ENCODE measurements at regions not wholly inside any gene's neighbourhood (a gene's known extent, or its start where the extent isn't known, plus 50 kb on each side); places are given as distances from the start of the nearest gene placed in this dataset.
"Not testable (repeated sequence)": the region's sequence is repeated elsewhere in the genome, so short reads cannot be mapped to it uniquely, and the experiment has no call there.

GRCh38 chr9:65409471-65409980 is 124.5 kb upstream of the FOXD4L5 start:
- H3K9me2 ChIP-seq (ENCODE audit: insufficient read depth) = no peaks in the 10 kb centered on the region
- H2AFZ ChIP-seq = no peak overlapping the region
- no peaks in the 10 kb centered on the region for H3K27me3 ChIP-seq (ENCODE audit: insufficient read depth)
- no peaks in the 10 kb centered on the region for H3K4me1 ChIP-seq (ENCODE audit: insufficient read depth)
- H3F3A ChIP-seq (replicated peaks; ENCODE audit: low read depth) = no peaks in the 10 kb centered on the region
- no peak for ATAC-seq
- no peaks in the 10 kb centered on the region for H4K20me1 ChIP-seq (replicated peaks; ENCODE audit: insufficient read depth)
- H3K4me3 Mint-ChIP-seq = no peak overlapping the region
- H3K27me3 Mint-ChIP-seq (ENCODE audit: insufficient read depth, low read depth, poor library complexity) = peaks cover 6% of the 10 kb centered on the region
- H3K27ac Mint-ChIP-seq = no peak overlapping the region
- H3K36me3 Mint-ChIP-seq (ENCODE audit: low read depth) = peaks cover 44% of the 10 kb centered on the region
- H3K4me3 ChIP-seq = no peak overlapping the region
- H3K79me2 ChIP-seq (replicated peaks; ENCODE audit: insufficient read depth) = no peaks in the 10 kb centered on the region
- no peaks in the 10 kb centered on the region for H3K36me3 ChIP-seq (ENCODE audit: insufficient read depth)
- peaks cover 94% of the 10 kb centered on the region for H3K9me3 Mint-ChIP-seq
- no peaks in the 10 kb centered on the region for H3K4me1 Mint-ChIP-seq
- no peak overlapping the region for H3K4me2 ChIP-seq
- DNase-seq (ENCODE audit: low spot score) = no peak
- H3K27ac ChIP-seq (ENCODE audit: low read depth) = no peak overlapping the region
- TF ChIP-seq ETS1 (IDR thresholded peaks at IDR 0.05) (no peak), NANOG (IDR thresholded peaks at IDR 0.05; ENCODE audit: borderline replicate concordance) (no peak), STAT1 (IDR thresholded peaks at IDR 0.05; ENCODE audit: unreplicated experiment) (no peak)

GRCh38 chr9:65408806-65409205 is 123.8 kb upstream of the FOXD4L5 start:
- H3K27ac Mint-ChIP-seq; ATAC-seq; DNase-seq (ENCODE audit: low spot score); H3K4me1 Mint-ChIP-seq; H3K79me2 ChIP-seq (replicated peaks; ENCODE audit: insufficient read depth); H3K27me3 Mint-ChIP-seq (ENCODE audit: insufficient read depth, low read depth, poor library complexity); H2AFZ ChIP-seq; H3K27me3 ChIP-seq (ENCODE audit: insufficient read depth); H4K20me1 ChIP-seq (replicated peaks; ENCODE audit: insufficient read depth); H3K4me3 ChIP-seq; H3K4me2 ChIP-seq; H3K4me3 Mint-ChIP-seq; H3K9me2 ChIP-seq (ENCODE audit: insufficient read depth); H3K36me3 ChIP-seq (ENCODE audit: insufficient read depth); H3F3A ChIP-seq (replicated peaks; ENCODE audit: low read depth); H3K4me1 ChIP-seq (ENCODE audit: insufficient read depth); H3K27ac ChIP-seq (ENCODE audit: low read depth): not testable (repeated sequence)
- peaks cover 93% of the 10 kb centered on the region for H3K9me3 Mint-ChIP-seq
- peaks cover 39% of the 10 kb centered on the region for H3K36me3 Mint-ChIP-seq (ENCODE audit: low read depth)

DNA sequence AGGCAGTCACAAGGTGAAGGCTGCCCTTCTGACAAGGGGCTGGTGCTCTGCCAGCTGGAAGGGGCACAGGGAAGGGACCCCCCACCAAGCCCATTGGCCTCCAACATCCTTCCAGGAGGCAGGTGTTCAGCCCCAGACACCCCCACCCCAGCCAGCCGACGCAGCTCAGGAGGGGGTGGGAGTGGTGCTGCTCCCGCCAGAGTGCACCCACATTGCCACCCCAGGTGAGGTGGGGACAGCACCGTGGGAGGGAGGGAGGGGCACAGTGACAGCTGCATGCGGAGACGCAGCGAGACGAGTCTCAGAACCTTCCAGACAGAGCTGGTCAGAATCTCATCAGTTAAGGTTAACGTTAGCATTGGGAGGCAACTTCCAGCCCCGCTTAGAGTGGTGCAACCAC is 121.6 kb upstream of the FOXD4L5 start:
- H3K9me2 ChIP-seq (ENCODE audit: insufficient read depth); H3K36me3 ChIP-seq (ENCODE audit: insufficient read depth); H3K27ac ChIP-seq (ENCODE audit: low read depth); ATAC-seq; H3K27me3 Mint-ChIP-seq (ENCODE audit: insufficient read depth, low read depth, poor library complexity); H3K4me2 ChIP-seq; H3K27ac Mint-ChIP-seq; H3K4me3 Mint-ChIP-seq; H2AFZ ChIP-seq; H3K4me1 Mint-ChIP-seq; H3F3A ChIP-seq (replicated peaks; ENCODE audit: low read depth); H3K79me2 ChIP-seq (replicated peaks; ENCODE audit: insufficient read depth); H3K27me3 ChIP-seq (ENCODE audit: insufficient read depth); H4K20me1 ChIP-seq (replicated peaks; ENCODE audit: insufficient read depth); H3K4me3 ChIP-seq; H3K4me1 ChIP-seq (ENCODE audit: insufficient read depth); DNase-seq (ENCODE audit: low spot score): not testable (repeated sequence)
- H3K36me3 Mint-ChIP-seq (ENCODE audit: low read depth) = peaks cover 43% of the 10 kb centered on the region
- H3K9me3 Mint-ChIP-seq = peaks cover 91% of the 10 kb centered on the region

DNA sequence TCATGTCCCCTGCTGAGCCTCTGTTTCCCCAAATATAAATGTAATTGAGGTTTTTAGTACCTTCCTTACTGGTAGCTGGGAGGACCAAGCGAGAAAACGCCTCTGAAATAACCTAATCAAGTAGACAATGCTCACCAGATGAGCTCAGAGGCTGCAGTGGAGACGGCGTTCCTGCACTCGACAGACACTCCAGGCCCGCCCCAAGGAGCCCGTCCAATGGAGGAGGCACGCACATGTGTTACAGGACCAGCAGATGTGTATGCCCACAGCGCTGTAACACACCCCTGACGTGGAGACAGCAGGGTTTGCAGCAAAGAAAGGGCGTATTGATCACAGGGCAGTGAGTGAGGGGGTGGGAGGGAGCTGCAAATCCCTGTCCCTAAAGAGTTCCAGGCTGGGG is 120.8 kb upstream of the FOXD4L5 start:
- H3K4me1 ChIP-seq (ENCODE audit: insufficient read depth); DNase-seq (ENCODE audit: low spot score); H3K4me3 ChIP-seq; H3K27ac Mint-ChIP-seq; H3K36me3 ChIP-seq (ENCODE audit: insufficient read depth); H3K4me1 Mint-ChIP-seq; H4K20me1 ChIP-seq (replicated peaks; ENCODE audit: insufficient read depth); H3K4me2 ChIP-seq; H3K27me3 Mint-ChIP-seq (ENCODE audit: insufficient read depth, low read depth, poor library complexity); H3K79me2 ChIP-seq (replicated peaks; ENCODE audit: insufficient read depth); H3K9me2 ChIP-seq (ENCODE audit: insufficient read depth); ATAC-seq; H3F3A ChIP-seq (replicated peaks; ENCODE audit: low read depth); H2AFZ ChIP-seq; H3K27ac ChIP-seq (ENCODE audit: low read depth); H3K4me3 Mint-ChIP-seq; H3K27me3 ChIP-seq (ENCODE audit: insufficient read depth): not testable (repeated sequence)
- peaks cover 37% of the 10 kb centered on the region for H3K36me3 Mint-ChIP-seq (ENCODE audit: low read depth)
- peaks cover 89% of the 10 kb centered on the region for H3K9me3 Mint-ChIP-seq

Data from GM23338 (cell line).